GM21529 (cell line): ENCODE measurements at regions not wholly inside any gene's neighbourhood (a gene's known extent, or its start where the extent isn't known, plus 50 kb on each side); places are given as distances from the start of the nearest gene placed in this dataset.
A peak's percentile ranks its signal among the peaks of the same experiment; 100 is the strongest.
"Not testable (repeated sequence)": the region's sequence is repeated elsewhere in the genome, so short reads cannot be mapped to it uniquely, and the experiment has no call there.

Source experiments
- ATAC-seq: cut with Tn5 transposase; IDR thresholded peaks from one replicate; pipeline ENCODE4 v1.9.1; 2021; ENCODE audit not compliant: unreplicated experiment

GRCh38 chr9:90169490-90169889 is 473.1 kb downstream of the DIRAS2 start:
- no peak for ATAC-seq

GRCh38 chr9:90173935-90174334 is 468.7 kb downstream of the DIRAS2 start:
- not testable (repeated sequence) for ATAC-seq

GRCh38 chr9:90174346-90174745 is 468.3 kb downstream of the DIRAS2 start:
- not testable (repeated sequence) for ATAC-seq

- no peak for ATAC-seq
Measured at GRCh38 chr9:90175257-90175656, 467.4 kb downstream of the DIRAS2 start.

GRCh38 chr9:90175865-90176264 is 466.8 kb downstream of the DIRAS2 start:
- ATAC-seq: no peak

- no peak for ATAC-seq
Measured at GRCh38 chr9:90176901-90177300, 465.7 kb downstream of the DIRAS2 start.

GRCh38 chr9:90180381-90180780 is 462.2 kb downstream of the DIRAS2 start:
- ATAC-seq: no peak

GRCh38 chr9:90188656-90189055 is 454.0 kb downstream of the DIRAS2 start:
- ATAC-seq: no peak

GRCh38 chr9:90189306-90189705 is 453.3 kb downstream of the DIRAS2 start:
- ATAC-seq: peak; percentile 96

GRCh38 chr9:90192465-90192864 is 450.2 kb downstream of the DIRAS2 start:
- not testable (repeated sequence) for ATAC-seq

GRCh38 chr9:90198956-90199355 is 443.7 kb downstream of the DIRAS2 start:
- no peak for ATAC-seq

GRCh38 chr9:90201766-90202165 is 440.9 kb downstream of the DIRAS2 start:
- no peak for ATAC-seq

- ATAC-seq: no peak
Measured at GRCh38 chr9:90204128-90204831, 438.3 kb downstream of the DIRAS2 start.

GRCh38 chr9:90213045-90213444 is 429.6 kb downstream of the DIRAS2 start:
- not testable (repeated sequence) for ATAC-seq

- ATAC-seq: no peak
Measured at GRCh38 chr9:90219548-90220118, 423.0 kb downstream of the DIRAS2 start.

- not testable (repeated sequence) for ATAC-seq
Measured at GRCh38 chr9:90221899-90222298, 420.7 kb downstream of the DIRAS2 start.

GRCh38 chr9:90226839-90227338 is 415.7 kb downstream of the DIRAS2 start:
- ATAC-seq: not testable (repeated sequence)

- not testable (repeated sequence) for ATAC-seq
Measured at GRCh38 chr9:90233081-90233480, 409.5 kb downstream of the DIRAS2 start.

- ATAC-seq: no peak
Measured at GRCh38 chr9:90240541-90240940, 402.1 kb downstream of the DIRAS2 start.

- ATAC-seq: no peak
Measured at GRCh38 chr9:90245661-90246060, 397.0 kb downstream of the DIRAS2 start.

GRCh38 chr9:90249094-90249493 is 393.5 kb downstream of the DIRAS2 start:
- ATAC-seq: no peak

GRCh38 chr9:90251316-90251715 is 391.3 kb downstream of the DIRAS2 start:
- ATAC-seq: no peak

- no peak for ATAC-seq
Measured at GRCh38 chr9:90256345-90256744, 386.3 kb downstream of the DIRAS2 start.
